Muscle of leg (tissue), 3 donors: ENCODE measurements at regions not wholly inside any gene's neighbourhood (a gene's known extent, or its start where the extent isn't known, plus 50 kb on each side); places are given as distances from the start of the nearest gene placed in this dataset.

ENCODE experiments used
- DNase-seq: peaks from one replicate; pipeline ENCODE4 v3.0.0; 2013
- H3K27ac ChIP-seq: one replicate; pipeline ENCODE4 v1.5.1; 2013; ENCODE audit warnings: mild to moderate bottlenecking, low read length, control low read depth
- H3K27me3 ChIP-seq: one replicate; pipeline ENCODE4 v1.6.1; 2013; ENCODE audit warnings: low read length; ENCODE audit not compliant: control insufficient read depth, insufficient read depth
- H3K36me3 ChIP-seq: one replicate; pipeline ENCODE4 v1.6.1; 2013; ENCODE audit warnings: low read length; ENCODE audit not compliant: control insufficient read depth, insufficient read depth
- H3K4me1 ChIP-seq: one replicate; pipeline ENCODE4 v1.6.1; 2013; ENCODE audit warnings: low read length; ENCODE audit not compliant: control insufficient read depth, insufficient read depth
- H3K4me3 ChIP-seq: one replicate; pipeline ENCODE4 v1.5.1; 2013; ENCODE audit warnings: low read length, control low read depth
- H3K9me3 ChIP-seq: replicated peaks from 2 replicates; pipeline ENCODE4 v1.6.1; 2013; ENCODE audit warnings: low read depth, low read length; ENCODE audit not compliant: control insufficient read depth
- WGBS: methylation state at CpG from one replicate; pipeline ENCODE4 v1.1.5; 2013; ENCODE audit warnings: missing lambda C conversion rate; ENCODE audit not compliant: insufficient coverage; 5-methylcytosine and 5-hydroxymethylcytosine counted together

- Histone ChIP-seq H3K4me3 (no peak overlapping the region), H3K36me3 (no peaks in the 10 kb centered on the region), H3K4me1 (no peaks in the 10 kb centered on the region), H3K27ac (no peak overlapping the region), H3K9me3 (peaks cover 6% of the 10 kb centered on the region), H3K27me3 (no peaks in the 10 kb centered on the region)
- no peak for DNase-seq
- WGBS, result no CpG with 5 or more reads among the region's 2 CpGs
Observed at GRCh38 chr1:65092691-65093090, 55.3 kb upstream of the AK4 start.

DNA sequence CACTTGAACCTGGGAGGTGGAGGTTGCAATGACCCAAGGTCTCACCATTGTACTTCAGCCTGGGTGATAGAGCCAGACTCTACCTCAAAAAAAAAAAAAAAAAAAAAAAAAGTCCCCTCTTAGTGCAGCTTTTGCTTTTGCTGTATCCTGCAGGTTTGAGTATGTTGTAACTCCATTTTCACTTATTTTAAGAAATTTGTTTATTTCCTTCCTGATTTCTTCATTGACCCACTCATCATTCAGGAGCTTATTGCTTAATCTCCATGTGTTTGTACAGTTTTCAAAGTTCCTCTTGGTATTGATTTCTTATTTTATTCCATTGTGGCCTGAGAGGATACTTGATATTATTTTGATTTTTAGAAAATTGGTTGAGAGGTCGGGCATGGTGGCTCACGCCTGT, 50.9 kb upstream of the AK4 start:
- no CpG with 5 or more reads among the region's 2 CpGs for WGBS
- H3K4me3 ChIP-seq, result no peak overlapping the region

More for the DNA sequence above, 50.9 kb upstream of the AK4 start:
- H3K27ac ChIP-seq, result no peak overlapping the region
- peaks cover 19% of the 10 kb centered on the region for H3K9me3 ChIP-seq
- H3K4me1 ChIP-seq, result no peaks in the 10 kb centered on the region
- no peaks in the 10 kb centered on the region for H3K27me3 ChIP-seq
- no peaks in the 10 kb centered on the region for H3K36me3 ChIP-seq
- no peak for DNase-seq
